A549 (cell line): ENCODE measurements at regions not wholly inside any gene's neighbourhood (a gene's known extent, or its start where the extent isn't known, plus 50 kb on each side); places are given as distances from the start of the nearest gene placed in this dataset.
A peak's percentile ranks its signal among the peaks of the same experiment; 100 is the strongest.

Experiments used
- ATAC-seq, 2 experiments: fragments of 200-7000 bp in 1 of 2; fragments of >200 bp in 1 of 2; cut with Nextera tagmentation in 1 of 2; cut with Tn5 transposase in 1 of 2; 3 replicates each; pipeline versions ENCODE4 v1.8.0 to v1.9.1; 2018 to 2020; ENCODE audit warnings: mild to moderate bottlenecking in 1 of 2, moderate library complexity in 1 of 2
- CTCF ChIA-PET: fragments of 300-600 bp; sonication (Branson Sonifier 250); formaldehyde crosslinking; extraction: SDS; loops from one replicate; lab custom pipeline; 2021; ENCODE audit warnings: antibody characterized with exemption, inconsistent platforms; lab: Yijun Ruan, JAX
- POLR2A ChIA-PET: fragments of 350-600 bp; formaldehyde crosslinking; extraction: SDS; loops from one replicate; lab custom pipeline; 2021; ENCODE audit warnings: antibody characterized with exemption, inconsistent platforms; lab: Yijun Ruan, JAX
- DNase-seq, 2 experiments: peaks; one replicate each; pipeline versions ENCODE4 v3.0.0 to v3.0.0-alpha.2; 2011 to 2016; ENCODE audit warnings: low read depth in 1 of 2, low spot score in 1 of 2
- FAIRE-seq: peaks from 2 replicates; lab custom pipeline; 2011; peaks lifted over from hg19 to GRCh38; lab: Jason Lieb, UNC
- H3K27ac ChIP-seq, 2 experiments: fragments of >200 bp; sonication (Bioruptor Twin); formaldehyde crosslinking; 3 replicates each; pipeline ENCODE4 v1.5.1; 2016 to 2017
- H3K4me1 ChIP-seq: fragments of >200 bp; sonication (Bioruptor Twin); formaldehyde crosslinking; 3 replicates; pipeline ENCODE4 v1.6.1; 2016
- H3K4me2 ChIP-seq: fragments of >200 bp; sonication (Bioruptor Twin); formaldehyde crosslinking; 3 replicates; pipeline ENCODE4 v1.6.1; 2016
- H3K4me3 ChIP-seq: fragments of >200 bp; sonication (Bioruptor Twin); formaldehyde crosslinking; 3 replicates; pipeline ENCODE4 v1.5.1; 2016
- H3K9me3 ChIP-seq: fragments of >200 bp; sonication (Bioruptor Twin); formaldehyde crosslinking; 3 replicates; pipeline ENCODE4 v1.6.1; 2016
- BHLHE40 ChIP-seq: IDR thresholded peaks from 2 replicates; pipeline ENCODE4 v1.6.1; 2012; ENCODE audit warnings: low read depth, low read length, inconsistent platforms
- CEBPB ChIP-seq, 2 experiments: fragments of >200 bp in 1 of 2; sonication (Bioruptor Twin) in 1 of 2; formaldehyde crosslinking in 1 of 2; IDR thresholded peaks; 2 replicates each; pipeline ENCODE4 v1.6.1; 2012 to 2016
- CHD2 ChIP-seq: fragments of 150-350 bp; IDR thresholded peaks from 2 replicates; pipeline ENCODE4 v1.6.1; 2014; ENCODE audit warnings: low read length; ENCODE audit not compliant: partially characterized antibody
- ESRRA ChIP-seq: fragments of 150-350 bp; IDR thresholded peaks from 2 replicates; pipeline ENCODE4 v1.6.1; 2014; ENCODE audit warnings: mild to moderate bottlenecking, low read length, borderline replicate concordance
- FOSL2 ChIP-seq, 2 experiments: fragments of 450-650 bp in 1 of 2; fragments of >200 bp in 1 of 2; sonication (Bioruptor Twin) in 1 of 2; formaldehyde crosslinking; IDR thresholded peaks; 2 replicates each; pipeline versions ENCODE4 v1.5.0 to v1.6.1; 2016 to 2020; ENCODE audit warnings: mild to moderate bottlenecking in 1 of 2, moderate library complexity in 1 of 2
- FOXS1 ChIP-seq: fragments of 250-450 bp; sonication (Bioruptor Pico); IDR thresholded peaks from 2 replicates; pipeline ENCODE4 v1.5.0; 2020; ENCODE audit warnings: mild to moderate bottlenecking, moderate library complexity
- HDAC2 ChIP-seq: fragments of 200-600 bp; sonication (generic); IDR thresholded peaks from 2 replicates; pipeline ENCODE4 v1.6.1; 2016
- HES2 ChIP-seq: fragments of >200 bp; sonication (Bioruptor Twin); formaldehyde crosslinking; IDR thresholded peaks from 2 replicates; pipeline ENCODE4 v1.6.1; 2016
- HEYL ChIP-seq: fragments of 250-450 bp; sonication (Bioruptor Pico); IDR thresholded peaks from 2 replicates; pipeline ENCODE4 v1.8.0; 2021; ENCODE audit warnings: mild to moderate bottlenecking, moderate library complexity
- HOXA7 ChIP-seq: fragments of 250-450 bp; sonication (Bioruptor Pico); IDR thresholded peaks from 2 replicates; pipeline ENCODE4 v1.5.0; 2020; ENCODE audit warnings: mild to moderate bottlenecking, moderate library complexity
- HOXB13 ChIP-seq: fragments of 250-450 bp; sonication (Bioruptor Pico); IDR thresholded peaks from 2 replicates; pipeline ENCODE4 v1.5.0; 2020; ENCODE audit warnings: low read depth, mild to moderate bottlenecking, moderate library complexity
- JUNB ChIP-seq: fragments of >200 bp; sonication (Bioruptor Twin); formaldehyde crosslinking; IDR thresholded peaks from 2 replicates; pipeline ENCODE4 v1.6.1; 2016
- KDM5A ChIP-seq: fragments of 200-600 bp; sonication (generic); IDR thresholded peaks from 2 replicates; pipeline ENCODE4 v1.6.1; 2016; ENCODE audit warnings: antibody characterized with exemption, mild to moderate bottlenecking
- MAFK ChIP-seq: fragments of 450-650 bp; IDR thresholded peaks from 2 replicates; pipeline ENCODE4 v1.6.1; 2014; ENCODE audit not compliant: partially characterized antibody
- MAX ChIP-seq: IDR thresholded peaks from 2 replicates; pipeline ENCODE4 v1.6.1; 2012
- NFE2L2 ChIP-seq: fragments of 150-350 bp; conservative IDR thresholded peaks from 2 replicates; pipeline ENCODE4 v1.6.1; 2014; ENCODE audit warnings: low read length
- NPAS2 ChIP-seq: fragments of 250-450 bp; sonication (Bioruptor Pico); IDR thresholded peaks from 2 replicates; pipeline ENCODE4 v1.8.0; 2022; ENCODE audit warnings: mild to moderate bottlenecking, moderate library complexity, borderline replicate concordance
- POLR2AphosphoS2 ChIP-seq: conservative IDR thresholded peaks from 2 replicates; pipeline ENCODE4 v1.6.1; 2012; ENCODE audit warnings: low read length, improper control_type of control experiment, inconsistent platforms
- RAD21 ChIP-seq, 2 experiments: fragments of >200 bp in 1 of 2; sonication (Bioruptor Twin) in 1 of 2; formaldehyde crosslinking in 1 of 2; IDR thresholded peaks in 1 of 2; conservative IDR thresholded peaks in 1 of 2; 2 replicates in 1 of 2; 3 replicates in 1 of 2; pipeline ENCODE4 v1.6.1; 2012 to 2018; ENCODE audit warnings: inconsistent platforms in 1 of 2
- RARB ChIP-seq: fragments of 250-450 bp; sonication (Bioruptor Pico); IDR thresholded peaks from 2 replicates; pipeline ENCODE4 v1.8.0; 2021; ENCODE audit warnings: mild to moderate bottlenecking, moderate library complexity
- RCOR1 ChIP-seq: fragments of 150-350 bp; IDR thresholded peaks from 2 replicates; pipeline ENCODE4 v1.6.1; 2014; ENCODE audit warnings: antibody characterized with exemption, low read length, low read depth
- RFX5 ChIP-seq: fragments of 450-650 bp; IDR thresholded peaks from 2 replicates; pipeline ENCODE4 v1.7.1; 2014; ENCODE audit warnings: antibody characterized with exemption, mild to moderate bottlenecking, moderate library complexity
- RNF2 ChIP-seq: fragments of 200-600 bp; sonication (generic); IDR thresholded peaks from 2 replicates; pipeline ENCODE4 v1.6.1; 2016; ENCODE audit warnings: low read depth, mild to moderate bottlenecking, antibody characterized with exemption, moderate library complexity, borderline replicate concordance
- SREBF2 ChIP-seq: fragments of 450-650 bp; IDR thresholded peaks from 2 replicates; pipeline ENCODE4 v1.6.1; 2014; ENCODE audit warnings: mild to moderate bottlenecking, moderate library complexity
- TFCP2L1 ChIP-seq: fragments of 250-450 bp; sonication (Bioruptor Pico); IDR thresholded peaks from 2 replicates; pipeline ENCODE4 v1.5.0; 2021; ENCODE audit warnings: mild to moderate bottlenecking
- TP53 ChIP-seq: fragments of 250-450 bp; sonication (Bioruptor Pico); IDR thresholded peaks from 2 replicates; pipeline ENCODE4 v1.5.0; 2021; ENCODE audit warnings: mild to moderate bottlenecking, moderate library complexity
- ZC3H11A ChIP-seq: fragments of 450-650 bp; IDR thresholded peaks from 2 replicates; pipeline ENCODE4 v1.6.1; 2014; ENCODE audit warnings: antibody characterized with exemption, mild to moderate bottlenecking
- ZFP36 ChIP-seq: fragments of 450-650 bp; IDR thresholded peaks from 2 replicates; pipeline ENCODE4 v1.6.1; 2014; ENCODE audit warnings: borderline replicate concordance; ENCODE audit not compliant: partially characterized antibody
- ZNF302 ChIP-seq: fragments of 250-450 bp; sonication (Bioruptor Pico); IDR thresholded peaks from 2 replicates; pipeline ENCODE4 v1.9.0; 2021; ENCODE audit warnings: inconsistent platforms, mild to moderate bottlenecking, moderate library complexity
- WGBS: methylation state at CpG from one replicate; pipeline ENCODE4 v1.1.6; 2017; ENCODE audit errors: missing lambda C conversion rate; 5-methylcytosine and 5-hydroxymethylcytosine counted together
- TF ChIP-seq, protein P1 (sequence below): IDR thresholded peaks from 2 replicates; pipeline ENCODE4 v1.6.1; 2012
- TF ChIP-seq, protein P2 (sequence below): fragments of 250-450 bp; sonication (Bioruptor Pico); IDR thresholded peaks from 2 replicates; pipeline ENCODE4 v1.5.0; 2020; ENCODE audit warnings: low read depth, mild to moderate bottlenecking, moderate library complexity

DNA sequence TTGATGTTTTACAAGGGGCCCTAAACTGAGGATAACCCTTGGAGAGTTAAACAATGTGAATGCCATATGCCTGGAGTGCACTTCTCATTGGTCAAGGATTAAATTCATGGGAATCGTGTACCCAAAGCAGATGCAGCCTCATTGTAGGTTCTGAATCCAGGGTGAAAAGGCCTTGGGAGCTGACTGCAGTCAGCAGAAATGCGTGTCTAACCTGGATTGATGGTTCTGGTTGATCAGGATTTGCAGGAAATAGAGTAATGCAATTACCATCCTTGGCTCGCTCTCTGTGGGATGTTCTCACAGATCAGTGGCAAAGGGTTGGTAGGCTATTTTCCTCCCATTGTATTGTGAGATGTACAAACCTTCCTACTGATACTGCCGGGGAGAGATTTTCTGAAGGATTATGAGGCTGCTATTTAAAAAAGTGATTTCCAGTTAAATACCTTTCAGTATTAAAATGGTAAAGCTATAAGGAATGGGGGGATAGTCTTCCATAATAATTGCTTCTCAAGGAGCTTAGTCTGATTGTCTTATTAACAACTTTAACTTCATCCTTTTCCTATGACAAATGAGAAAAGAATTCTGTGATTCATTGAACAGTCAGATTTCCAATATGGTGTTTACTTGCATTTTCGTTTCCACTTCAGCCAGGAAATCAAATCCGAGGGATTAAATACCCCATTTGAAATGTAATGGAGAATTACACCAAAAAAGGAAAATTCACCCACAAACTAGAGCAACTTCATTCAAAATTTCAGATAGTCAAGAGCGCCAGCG, 1028.1 kb upstream of the EEF2KMT start:
- FAIRE-seq (no peak), ATAC-seq (no peak), DNase-seq (no peak)
- POLR2A ChIA-PET = no interaction called here
- Histone ChIP-seq H3K9me3 (no peaks in the 10 kb centered on the region), H3K27ac (no peak overlapping the region), H3K4me3 (no peak overlapping the region), H3K4me1 (no peaks in the 10 kb centered on the region), H3K4me2 (no peak overlapping the region)
- CTCF ChIA-PET = no interaction called here
- 19% methylated on average over 8 of the region's 8 CpGs for WGBS
- TF ChIP-seq MAFK (no peak), RNF2 (no peak), CEBPB (IDR thresholded peaks at IDR 0.05) (no peak), KDM5A (no peak), POLR2AphosphoS2 (no peak), ZC3H11A (no peak), HEYL (CRISPR knock-in tag) (no peak), HOXA7 (CRISPR knock-in tag) (no peak), BHLHE40 (no peak), RCOR1 (no peak), RARB (no peak), NPAS2 (CRISPR knock-in tag) (no peak), MAX (no peak), JUNB (no peak)
- TF ChIP-seq, protein P1, sequence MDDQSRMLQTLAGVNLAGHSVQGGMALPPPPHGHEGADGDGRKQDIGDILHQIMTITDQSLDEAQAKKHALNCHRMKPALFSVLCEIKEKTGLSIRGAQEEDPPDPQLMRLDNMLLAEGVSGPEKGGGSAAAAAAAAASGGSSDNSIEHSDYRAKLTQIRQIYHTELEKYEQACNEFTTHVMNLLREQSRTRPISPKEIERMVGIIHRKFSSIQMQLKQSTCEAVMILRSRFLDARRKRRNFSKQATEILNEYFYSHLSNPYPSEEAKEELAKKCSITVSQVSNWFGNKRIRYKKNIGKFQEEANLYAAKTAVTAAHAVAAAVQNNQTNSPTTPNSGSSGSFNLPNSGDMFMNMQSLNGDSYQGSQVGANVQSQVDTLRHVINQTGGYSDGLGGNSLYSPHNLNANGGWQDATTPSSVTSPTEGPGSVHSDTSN = no peak
- TF ChIP-seq, protein P2, sequence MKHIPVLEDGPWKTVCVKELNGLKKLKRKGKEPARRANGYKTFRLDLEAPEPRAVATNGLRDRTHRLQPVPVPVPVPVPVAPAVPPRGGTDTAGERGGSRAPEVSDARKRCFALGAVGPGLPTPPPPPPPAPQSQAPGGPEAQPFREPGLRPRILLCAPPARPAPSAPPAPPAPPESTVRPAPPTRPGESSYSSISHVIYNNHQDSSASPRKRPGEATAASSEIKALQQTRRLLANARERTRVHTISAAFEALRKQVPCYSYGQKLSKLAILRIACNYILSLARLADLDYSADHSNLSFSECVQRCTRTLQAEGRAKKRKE (CRISPR knock-in tag) = no peak

DNA sequence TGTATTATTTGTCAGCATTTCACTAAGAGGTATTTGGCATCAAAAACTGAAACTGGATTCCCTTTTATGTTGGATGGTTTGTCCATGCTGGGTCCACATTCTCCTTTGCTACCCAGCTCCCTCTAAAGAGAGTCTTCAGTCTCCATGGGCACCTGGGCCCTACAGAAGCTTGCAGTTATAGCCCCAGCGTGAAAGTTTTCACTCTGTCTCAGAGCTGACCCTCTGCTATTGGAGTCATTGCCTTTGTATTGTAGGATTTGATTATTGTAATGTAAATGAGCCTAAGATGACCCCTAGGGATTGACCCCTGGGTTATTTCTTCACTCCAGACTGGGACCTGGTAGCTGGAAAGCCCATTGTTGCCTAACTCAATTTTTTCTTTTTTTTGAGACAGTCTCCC, 1026.5 kb upstream of the EEF2KMT start:
- CTCF ChIA-PET = no interaction called here
- Histone ChIP-seq H3K9me3 (no peaks in the 10 kb centered on the region), H3K27ac (no peak overlapping the region), H3K4me2 (no peak overlapping the region), H3K4me1 (no peaks in the 10 kb centered on the region), H3K4me3 (no peak overlapping the region)
- DNase-seq = no peak
- FAIRE-seq = no peak
- no peak for TF ChIP-seq CHD2
- no peak for ATAC-seq
- WGBS = 10% methylated on average over 1 of the region's 1 CpG
- POLR2A ChIA-PET = no interaction called here

DNA sequence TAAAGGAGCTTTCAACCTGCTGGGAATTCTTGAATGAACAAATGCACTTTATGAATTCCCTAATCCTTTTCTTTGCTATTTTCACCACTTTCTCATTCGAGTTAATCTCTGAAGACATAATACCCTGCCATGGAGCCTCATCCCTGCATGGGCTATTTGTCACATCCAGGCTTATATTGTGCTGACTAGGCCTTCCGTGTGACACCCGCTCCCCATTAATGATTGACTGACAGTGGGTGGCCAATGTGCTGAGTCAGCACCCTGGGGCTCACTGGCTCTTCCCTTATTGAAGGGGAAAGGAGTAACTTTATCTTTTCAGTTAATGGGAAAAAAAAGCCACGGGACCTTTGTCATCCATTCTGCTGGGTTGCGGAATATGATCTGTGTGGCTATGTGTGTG, 1024.8 kb upstream of the EEF2KMT start:
- no peak for FAIRE-seq
- DNase-seq = no peak
- 1% methylated on average over 5 of the region's 5 CpGs for WGBS
- no peak overlapping the region for H3K4me2 ChIP-seq
- H3K4me3 ChIP-seq = no peak overlapping the region
- H3K4me1 ChIP-seq = no peaks in the 10 kb centered on the region
- TF ChIP-seq MAFK (peak; percentile 96), TFCP2L1 (CRISPR knock-in tag) (no peak)
- POLR2A ChIA-PET = no interaction called here
- no peak overlapping the region for H3K27ac ChIP-seq
- ATAC-seq = no peak
- no peaks in the 10 kb centered on the region for H3K9me3 ChIP-seq
- CTCF ChIA-PET = interaction anchor here (0.6 kb wide), 1 partner anchor 195 kb away, joined by 3 read pairs; no protein-coding TSS in a partner anchor

DNA sequence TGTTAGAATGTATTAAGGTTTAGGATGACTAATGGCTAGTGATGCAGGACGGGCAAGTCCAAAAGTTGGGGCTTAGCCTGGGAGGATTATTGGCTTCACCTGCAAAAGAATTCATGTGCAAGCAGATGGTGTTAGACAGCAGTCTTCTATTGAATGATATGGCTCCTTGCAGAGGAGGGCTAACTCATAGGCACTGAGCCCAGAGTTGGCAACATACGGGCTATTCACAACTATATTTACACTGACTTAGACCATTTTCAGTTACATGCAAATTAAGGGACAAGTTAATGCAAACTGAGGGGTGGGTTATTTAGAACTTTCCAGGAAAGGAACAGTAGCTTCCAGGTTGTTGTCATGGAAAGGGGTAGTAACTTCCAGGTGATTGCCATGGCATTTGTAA, 1017.1 kb upstream of the EEF2KMT start:
- DNase-seq = no peak
- no peaks in the 10 kb centered on the region for H3K4me1 ChIP-seq
- H3K4me2 ChIP-seq = no peak overlapping the region
- no peak for FAIRE-seq
- no peak overlapping the region for H3K27ac ChIP-seq
- POLR2A ChIA-PET = no interaction called here
- CTCF ChIA-PET = no interaction called here
- ATAC-seq = no peak
- H3K4me3 ChIP-seq = no peak overlapping the region
- H3K9me3 ChIP-seq = no peaks in the 10 kb centered on the region
- WGBS = 3% methylated on average over 2 of the region's 2 CpGs
- TF ChIP-seq RCOR1 = no peak
- TF ChIP-seq CHD2 = no peak
- TF ChIP-seq FOXS1 (CRISPR knock-in tag) = no peak
- no peak for TF ChIP-seq SREBF2
- TF ChIP-seq HOXB13 (CRISPR knock-in tag) = no peak
- no peak for TF ChIP-seq ZFP36
- TF ChIP-seq HES2 = no peak
- no peak for TF ChIP-seq RAD21 (conservative IDR thresholded peaks at IDR 0.05 in 1 of 2, IDR thresholded peaks at IDR 0.05 in 1 of 2)
- no peak for TF ChIP-seq KDM5A
- TF ChIP-seq HEYL (CRISPR knock-in tag) = no peak
- TF ChIP-seq ZNF302 (CRISPR knock-in tag) = no peak
- TF ChIP-seq HDAC2 = no peak
- TF ChIP-seq RFX5 = no peak
- no peak for TF ChIP-seq NFE2L2
- no peak for TF ChIP-seq FOSL2 (IDR thresholded peaks at IDR 0.05)
- no peak for TF ChIP-seq FOSL2 (CRISPR knock-in tag; IDR thresholded peaks at IDR 0.05)
- TF ChIP-seq ESRRA = no peak
- TF ChIP-seq TP53 (CRISPR knock-in tag) = no peak
